ENCODE measurements at regions not wholly inside any gene's neighbourhood (a gene's known extent, or its start where the extent isn't known, plus 50 kb on each side); places are given as distances from the start of the nearest gene placed in this dataset.
A peak's percentile ranks its signal among the peaks of the same experiment; 100 is the strongest.
"Not testable (repeated sequence)": the region's sequence is repeated elsewhere in the genome, so short reads cannot be mapped to it uniquely, and the experiment has no call there.

GRCh38 chr13:88707646-88708045, 1036.5 kb downstream of the SLITRK5 start:
- no peak for DNase-seq (ENCODE audit: low read depth)

- DNase-seq (ENCODE audit: low read depth) = no peak
Observed at GRCh38 chr13:88717946-88718345, 1046.8 kb downstream of the SLITRK5 start.

GRCh38 chr13:88718781-88719180, 1047.6 kb downstream of the SLITRK5 start:
- DNase-seq (ENCODE audit: low read depth) = no peak

- no peak for DNase-seq (ENCODE audit: low read depth)
Observed at GRCh38 chr13:88726075-88726474, 1054.9 kb downstream of the SLITRK5 start.

- DNase-seq (ENCODE audit: low read depth) = not testable (repeated sequence)
Observed at GRCh38 chr13:88727236-88727635, 1056.1 kb downstream of the SLITRK5 start.

GRCh38 chr13:88729605-88730004, 1058.4 kb downstream of the SLITRK5 start:
- no peak for DNase-seq (ENCODE audit: low read depth)

- DNase-seq (ENCODE audit: low read depth) = no peak
Observed at GRCh38 chr13:88736026-88736425, 1064.9 kb downstream of the SLITRK5 start.

- DNase-seq (ENCODE audit: low read depth) = no peak
Observed at GRCh38 chr13:88739195-88739594, 1068.0 kb downstream of the SLITRK5 start.

- no peak for DNase-seq (ENCODE audit: low read depth)
Observed at GRCh38 chr13:88744289-88744688, 1073.1 kb downstream of the SLITRK5 start.

- DNase-seq (ENCODE audit: low read depth) = no peak
Observed at GRCh38 chr13:88745011-88745410, 1073.8 kb downstream of the SLITRK5 start.

GRCh38 chr13:88752041-88752440, 1080.9 kb downstream of the SLITRK5 start:
- DNase-seq (ENCODE audit: low read depth) = no peak

GRCh38 chr13:88754141-88754540, 1083.0 kb downstream of the SLITRK5 start:
- DNase-seq (ENCODE audit: low read depth) = no peak

- DNase-seq (ENCODE audit: low read depth) = no peak
Observed at GRCh38 chr13:88761145-88761544, 1090.0 kb downstream of the SLITRK5 start.

GRCh38 chr13:88764103-88764502, 1092.9 kb downstream of the SLITRK5 start:
- no peak for DNase-seq (ENCODE audit: low read depth)

- no peak for DNase-seq (ENCODE audit: low read depth)
Observed at GRCh38 chr13:88800505-88800904, 1129.3 kb downstream of the SLITRK5 start.

GRCh38 chr13:88801361-88801760, 1130.2 kb downstream of the SLITRK5 start:
- DNase-seq (ENCODE audit: low read depth) = no peak

GRCh38 chr13:88802886-88803285, 1131.7 kb downstream of the SLITRK5 start:
- DNase-seq (ENCODE audit: low read depth) = peak; percentile 2

- no peak for DNase-seq (ENCODE audit: low read depth)
Observed at GRCh38 chr13:88806438-88806837, 1135.3 kb downstream of the SLITRK5 start.

GRCh38 chr13:88817560-88817959, 1146.4 kb downstream of the SLITRK5 start:
- no peak for DNase-seq (ENCODE audit: low read depth)

- no peak for DNase-seq (ENCODE audit: low read depth)
Observed at GRCh38 chr13:88823114-88823513, 1151.9 kb downstream of the SLITRK5 start.

GRCh38 chr13:88824218-88824617, 1153.0 kb downstream of the SLITRK5 start:
- no peak for DNase-seq (ENCODE audit: low read depth)

GRCh38 chr13:88840085-88840484, 1168.9 kb downstream of the SLITRK5 start:
- no peak for DNase-seq (ENCODE audit: low read depth)

GRCh38 chr13:88852293-88852692, 1181.1 kb downstream of the SLITRK5 start:
- not testable (repeated sequence) for DNase-seq (ENCODE audit: low read depth)

- no peak for DNase-seq (ENCODE audit: low read depth)
Observed at GRCh38 chr13:88857256-88857655, 1186.1 kb downstream of the SLITRK5 start.

GRCh38 chr13:88862095-88862620, 1191.0 kb downstream of the SLITRK5 start:
- no peak for DNase-seq (ENCODE audit: low read depth)

Data from HS-5 (cell line).